Testis (tissue), 2 donors: ENCODE measurements at regions not wholly inside any gene's neighbourhood (a gene's known extent, or its start where the extent isn't known, plus 50 kb on each side); places are given as distances from the start of the nearest gene placed in this dataset.

Experiments
- DNase-seq: peaks from one replicate; pipeline ENCODE4 v3.0.0-alpha.2; 2019
- H3K27ac ChIP-seq, 2 donors: fragments of 200-600 bp; sonication (generic); one replicate each; pipeline ENCODE4 v1.5.1; 2019
- H3K27me3 ChIP-seq: fragments of 200-600 bp; sonication (generic); one replicate; pipeline ENCODE4 v1.5.1; 2019
- H3K36me3 ChIP-seq: fragments of 200-600 bp; sonication (generic); one replicate; pipeline ENCODE4 v1.5.1; 2017; ENCODE audit warnings: low read depth; ENCODE audit errors: missing control alignments
- H3K4me1 ChIP-seq: fragments of 200-600 bp; sonication (generic); one replicate; pipeline ENCODE4 v1.5.1; 2019
- H3K4me3 ChIP-seq, 2 donors: fragments of 200-600 bp; sonication (generic); one replicate each; pipeline ENCODE4 v1.5.1; 2017 to 2019
- H3K9me3 ChIP-seq: fragments of 200-600 bp; sonication (generic); one replicate; pipeline ENCODE4 v1.5.1; 2017
- CTCF ChIP-seq, 3 experiments: fragments of 450-650 bp in 2 of 3; fragments of 200-600 bp in 1 of 3; sonication (generic) in 1 of 3; IDR thresholded peaks; one replicate each; pipeline ENCODE4 v1.5.1; 2016 to 2019; ENCODE audit warnings: antibody characterized with exemption in 3 of 3, mild to moderate bottlenecking in 2 of 3, moderate library complexity in 1 of 3
- POLR2A ChIP-seq: fragments of 450-650 bp; IDR thresholded peaks from one replicate; pipeline ENCODE4 v1.6.1; 2017; ENCODE audit warnings: antibody characterized with exemption, mild to moderate bottlenecking, moderate library complexity
- WGBS, 2 donors: methylation state at CpG; one replicate each; pipeline ENCODE4 v1.1.5; 2018; 5-methylcytosine and 5-hydroxymethylcytosine counted together
- intact Hi-C: fragments of 100-400 bp; cut with DNase I; formaldehyde crosslinking; loops from one replicate; pipeline ENCODE4 v1.15.1; 2023; ENCODE audit warnings: low total_unique reads

GRCh38 chr5:165370794-165371193 is 1865.4 kb downstream of the MAT2B start:
- WGBS, 2 donors, result 65 to 82% methylated on average over 1 of the region's 1 CpG

GRCh38 chr5:165375201-165375600 is 1869.8 kb downstream of the MAT2B start:
- WGBS, 2 donors, result 88 to 89% methylated on average over 2 of the region's 2 CpGs

More at GRCh38 chr5:165370794-165371193, 1865.4 kb downstream of the MAT2B start:
- Histone ChIP-seq H3K36me3 (no peaks in the 10 kb centered on the region), H3K27ac (no peak overlapping the region), H3K9me3 (no peaks in the 10 kb centered on the region), H3K4me3 (no peak overlapping the region), H3K4me1 (no peaks in the 10 kb centered on the region), H3K27me3 (no peaks in the 10 kb centered on the region)
- intact Hi-C loops, result no loop called here
- DNase-seq, result no peak
- no peak for TF ChIP-seq CTCF (IDR thresholded peaks at IDR 0.05)

GRCh38 chr5:165393839-165394238 is 1888.4 kb downstream of the MAT2B start:
- no peaks in the 10 kb centered on the region for H3K4me1 ChIP-seq
- no peaks in the 10 kb centered on the region for H3K27me3 ChIP-seq
- no peaks in the 10 kb centered on the region for H3K9me3 ChIP-seq
- no peak overlapping the region for H3K4me3 ChIP-seq
- intact Hi-C loops, result no loop called here
- WGBS, 2 donors, result 68 to 73% methylated on average over 2 of the region's 2 CpGs
- H3K27ac ChIP-seq, result no peak overlapping the region
- no peak for TF ChIP-seq POLR2A
- no peak for TF ChIP-seq CTCF (IDR thresholded peaks at IDR 0.05)
- no peaks in the 10 kb centered on the region for H3K36me3 ChIP-seq
- DNase-seq, result no peak

More at GRCh38 chr5:165375201-165375600, 1869.8 kb downstream of the MAT2B start:
- intact Hi-C loops, result no loop called here
- DNase-seq, result no peak
- H3K9me3 ChIP-seq, result no peaks in the 10 kb centered on the region
- no peaks in the 10 kb centered on the region for H3K27me3 ChIP-seq
- H3K27ac ChIP-seq, result no peak overlapping the region
- no peak overlapping the region for H3K4me3 ChIP-seq
- H3K4me1 ChIP-seq, result no peaks in the 10 kb centered on the region
- H3K36me3 ChIP-seq, result no peaks in the 10 kb centered on the region
- TF ChIP-seq POLR2A (no peak), CTCF (IDR thresholded peaks at IDR 0.05) (no peak)

- no peaks in the 10 kb centered on the region for H3K36me3 ChIP-seq
- H3K27ac ChIP-seq, result no peak overlapping the region
- TF ChIP-seq CTCF (IDR thresholded peaks at IDR 0.05) (no peak), POLR2A (no peak)
- H3K4me1 ChIP-seq, result no peaks in the 10 kb centered on the region
- H3K27me3 ChIP-seq, result no peaks in the 10 kb centered on the region
- DNase-seq, result no peak
- WGBS, 2 donors, result 58 to 71% methylated on average over 1 of the region's 1 CpG
- H3K9me3 ChIP-seq, result no peaks in the 10 kb centered on the region
- no peak overlapping the region for H3K4me3 ChIP-seq
- intact Hi-C loops, result no loop called here
These were observed 1892.1 kb downstream of the MAT2B start for GRCh38 chr5:165397516-165397915.

- intact Hi-C loops, result no loop called here
- H3K27me3 ChIP-seq, result no peaks in the 10 kb centered on the region
- no peak overlapping the region for H3K4me3 ChIP-seq
- TF ChIP-seq POLR2A, result no peak
- no peak for TF ChIP-seq CTCF (IDR thresholded peaks at IDR 0.05)
- DNase-seq, result no peak
- no peak overlapping the region for H3K27ac ChIP-seq
- H3K4me1 ChIP-seq, result no peaks in the 10 kb centered on the region
- H3K36me3 ChIP-seq, result no peaks in the 10 kb centered on the region
- H3K9me3 ChIP-seq, result no peaks in the 10 kb centered on the region
These were observed 1894.7 kb downstream of the MAT2B start for GRCh38 chr5:165400086-165400485.
